BLaER1 (cell line): ENCODE measurements at regions not wholly inside any gene's neighbourhood (a gene's known extent, or its start where the extent isn't known, plus 50 kb on each side); places are given as distances from the start of the nearest gene placed in this dataset.

Experiments
- H3K27ac ChIP-seq: shearing (Covaris generic); formaldehyde crosslinking; 2 replicates; pipeline ENCODE4 v1.8.1; 2022
- H3K27me3 ChIP-seq: shearing (Covaris generic); formaldehyde crosslinking; 2 replicates; pipeline ENCODE4 v1.8.1; 2022
- H3K36me3 ChIP-seq: shearing (Covaris generic); formaldehyde crosslinking; 2 replicates; pipeline ENCODE4 v1.8.1; 2022
- H3K4me1 ChIP-seq: shearing (Covaris generic); formaldehyde crosslinking; 2 replicates; pipeline ENCODE4 v1.8.1; 2022
- H3K4me2 ChIP-seq: shearing (Covaris generic); formaldehyde crosslinking; 2 replicates; pipeline ENCODE4 v1.8.1; 2022
- H3K4me3 ChIP-seq: shearing (Covaris generic); formaldehyde crosslinking; 2 replicates; pipeline ENCODE4 v1.8.1; 2022
- H3K9ac ChIP-seq: shearing (Covaris generic); formaldehyde crosslinking; 2 replicates; pipeline ENCODE4 v1.8.1; 2022
- H3K9me3 ChIP-seq: shearing (Covaris generic); formaldehyde crosslinking; 2 replicates; pipeline ENCODE4 v1.8.1; 2022
- H4K20me1 ChIP-seq: shearing (Covaris generic); formaldehyde crosslinking; 2 replicates; pipeline ENCODE4 v1.8.1; 2022
- Cebpa-rat ChIP-seq: shearing (Covaris generic); IDR thresholded peaks from 2 replicates; pipeline ENCODE4 v1.8.1; 2022

GRCh38 chr18:78856569-78857313 is 122.9 kb upstream of the SALL3 start:
- H3K9me3 ChIP-seq = peaks cover 9% of the 10 kb centered on the region
- H3K27ac ChIP-seq = no peak overlapping the region
- H3K27me3 ChIP-seq = no peaks in the 10 kb centered on the region
- no peak overlapping the region for H3K4me3 ChIP-seq
- no peak overlapping the region for H3K9ac ChIP-seq
- no peak for TF ChIP-seq Cebpa-rat
- H3K4me1 ChIP-seq = no peaks in the 10 kb centered on the region
- H3K4me2 ChIP-seq = no peak overlapping the region
- no peaks in the 10 kb centered on the region for H4K20me1 ChIP-seq
- H3K36me3 ChIP-seq = no peaks in the 10 kb centered on the region

DNA sequence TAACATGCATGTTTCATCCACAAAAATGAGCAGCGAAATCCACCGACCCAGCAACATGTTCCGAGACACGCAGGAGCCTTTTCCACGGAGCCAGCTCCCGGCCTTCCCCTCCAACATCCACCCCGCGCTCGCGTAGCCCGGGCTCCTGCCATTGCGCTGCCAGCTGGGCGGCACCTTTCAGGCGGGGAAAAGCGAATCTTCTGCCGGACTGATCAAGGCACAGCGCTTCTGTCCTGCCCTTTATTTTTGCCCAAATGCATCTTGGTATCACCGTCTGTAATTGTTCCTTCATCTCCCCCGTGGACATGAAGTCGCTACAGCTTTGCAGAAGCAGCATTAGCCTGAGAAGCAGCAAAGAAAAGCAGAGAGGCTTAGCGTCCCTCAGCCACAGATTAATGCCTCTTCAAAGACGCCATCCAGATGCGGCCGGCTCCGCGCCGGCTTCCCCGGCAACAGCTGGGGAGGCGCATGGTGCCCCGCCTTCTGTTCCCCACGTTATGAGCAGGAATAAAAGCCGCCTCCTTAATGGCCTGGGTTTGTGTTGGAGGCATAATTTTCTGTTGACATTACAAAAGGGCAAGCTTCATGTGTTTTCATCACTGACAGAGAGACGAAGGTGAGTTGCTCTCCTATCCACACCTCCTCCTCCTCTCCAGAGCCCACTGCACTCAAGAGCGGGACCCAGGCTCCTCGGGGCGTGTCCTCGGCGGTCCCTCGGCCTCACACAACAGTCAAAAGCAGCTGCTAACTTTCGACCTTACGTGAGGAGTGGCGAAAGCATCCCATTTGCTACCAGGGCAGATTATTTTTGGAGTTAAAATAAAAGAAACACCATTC is 122.1 kb upstream of the SALL3 start:
- H3K27me3 ChIP-seq = no peaks in the 10 kb centered on the region
- H3K4me1 ChIP-seq = no peaks in the 10 kb centered on the region
- peaks cover 1% of the 10 kb centered on the region; the same call in 1 of the 2 replicates for H3K9me3 ChIP-seq
- H4K20me1 ChIP-seq = no peaks in the 10 kb centered on the region
- TF ChIP-seq Cebpa-rat = no peak
- no peak overlapping the region for H3K4me3 ChIP-seq
- H3K9ac ChIP-seq = no peak overlapping the region
- no peak overlapping the region for H3K4me2 ChIP-seq
- no peaks in the 10 kb centered on the region for H3K36me3 ChIP-seq
- H3K27ac ChIP-seq = no peak overlapping the region

DNA sequence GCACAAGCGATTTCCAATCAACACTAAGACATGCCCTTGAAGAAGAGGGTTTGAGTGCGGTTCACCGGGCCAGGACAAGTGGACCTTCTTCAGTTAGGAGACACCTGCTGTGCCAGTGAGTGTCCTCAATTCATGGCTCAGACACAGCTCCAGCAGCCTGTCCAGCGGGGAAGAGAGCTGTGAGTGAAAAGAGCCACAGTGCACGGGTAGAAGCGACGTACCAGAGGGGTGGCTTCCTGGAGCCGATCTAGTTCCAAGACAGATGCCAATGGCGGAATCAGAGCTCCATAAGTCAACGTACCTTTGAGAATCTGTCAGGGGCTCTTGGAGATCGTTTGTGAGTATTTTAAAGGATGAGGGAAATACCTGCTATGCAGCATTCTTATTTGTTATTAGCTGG is 119.9 kb upstream of the SALL3 start:
- Histone ChIP-seq H4K20me1 (no peaks in the 10 kb centered on the region), H3K27me3 (no peaks in the 10 kb centered on the region), H3K36me3 (no peaks in the 10 kb centered on the region), H3K4me1 (no peaks in the 10 kb centered on the region), H3K4me3 (no peak overlapping the region), H3K4me2 (no peak overlapping the region), H3K9ac (no peak overlapping the region), H3K27ac (no peak overlapping the region), H3K9me3 (no peaks in the 10 kb centered on the region)
- TF ChIP-seq Cebpa-rat = no peak

DNA sequence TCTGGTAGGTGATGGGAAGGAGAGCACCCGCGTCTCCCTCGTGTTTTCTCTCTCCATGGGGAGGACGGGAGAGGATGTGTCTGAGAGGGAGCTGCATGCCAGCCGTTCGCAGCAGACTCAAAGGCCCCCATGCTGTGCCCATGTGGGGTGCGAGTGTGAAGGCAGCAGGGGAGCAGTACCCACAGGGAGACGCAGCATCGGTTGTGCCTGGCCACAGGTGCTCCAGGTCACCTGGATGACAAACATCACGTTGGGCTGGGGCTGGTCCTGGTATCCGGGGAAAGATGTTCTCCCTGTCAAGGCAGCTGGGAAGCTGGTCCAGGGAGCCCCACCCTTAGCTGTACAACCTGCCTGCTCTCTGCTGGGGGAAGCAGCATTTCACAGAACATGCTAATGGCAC is 119.5 kb upstream of the SALL3 start:
- no peaks in the 10 kb centered on the region for H4K20me1 ChIP-seq
- no peaks in the 10 kb centered on the region for H3K9me3 ChIP-seq
- no peak overlapping the region for H3K4me2 ChIP-seq
- H3K9ac ChIP-seq = no peak overlapping the region
- TF ChIP-seq Cebpa-rat = no peak
- no peak overlapping the region for H3K27ac ChIP-seq
- no peaks in the 10 kb centered on the region for H3K4me1 ChIP-seq
- H3K4me3 ChIP-seq = no peak overlapping the region
- H3K27me3 ChIP-seq = no peaks in the 10 kb centered on the region
- no peaks in the 10 kb centered on the region for H3K36me3 ChIP-seq

DNA sequence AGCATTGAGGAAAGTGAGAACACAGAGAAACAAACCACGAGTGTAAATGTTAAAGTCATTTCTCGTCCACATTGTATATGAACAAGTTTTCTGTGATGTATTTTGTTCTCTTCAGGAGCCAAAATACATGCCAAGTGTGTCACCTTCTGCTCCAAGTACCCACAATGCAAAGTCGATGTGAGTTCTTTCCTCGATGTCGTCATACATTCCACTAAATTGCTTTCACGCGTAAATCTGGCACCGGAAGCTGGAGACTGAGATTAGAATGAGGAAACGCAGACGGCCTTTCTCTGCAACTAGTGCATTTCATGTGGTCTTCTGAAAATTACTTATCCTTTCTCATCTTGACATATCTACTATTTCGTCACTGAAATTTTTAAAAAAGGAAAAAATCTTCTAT is 118.5 kb upstream of the SALL3 start:
- Histone ChIP-seq H3K9me3 (no peaks in the 10 kb centered on the region), H4K20me1 (no peaks in the 10 kb centered on the region), H3K4me1 (no peaks in the 10 kb centered on the region), H3K4me3 (no peak overlapping the region), H3K27ac (no peak overlapping the region), H3K36me3 (no peaks in the 10 kb centered on the region), H3K27me3 (no peaks in the 10 kb centered on the region), H3K9ac (no peak overlapping the region), H3K4me2 (no peak overlapping the region)
- no peak for TF ChIP-seq Cebpa-rat

- no peaks in the 10 kb centered on the region for H4K20me1 ChIP-seq
- no peaks in the 10 kb centered on the region for H3K27me3 ChIP-seq
- no peak overlapping the region for H3K9ac ChIP-seq
- no peaks in the 10 kb centered on the region for H3K4me1 ChIP-seq
- TF ChIP-seq Cebpa-rat = no peak
- H3K9me3 ChIP-seq = no peaks in the 10 kb centered on the region
- no peak overlapping the region for H3K4me2 ChIP-seq
- no peaks in the 10 kb centered on the region for H3K36me3 ChIP-seq
- no peak overlapping the region for H3K4me3 ChIP-seq
- no peak overlapping the region for H3K27ac ChIP-seq
Measured at GRCh38 chr18:78861706-78862105, 117.9 kb upstream of the SALL3 start.

GRCh38 chr18:78862395-78862794 is 117.2 kb upstream of the SALL3 start:
- Histone ChIP-seq H4K20me1 (no peaks in the 10 kb centered on the region), H3K36me3 (no peaks in the 10 kb centered on the region), H3K9ac (no peak overlapping the region), H3K27me3 (no peaks in the 10 kb centered on the region), H3K4me3 (no peak overlapping the region), H3K4me2 (no peak overlapping the region), H3K9me3 (no peaks in the 10 kb centered on the region), H3K27ac (no peak overlapping the region), H3K4me1 (no peaks in the 10 kb centered on the region)
- no peak for TF ChIP-seq Cebpa-rat

GRCh38 chr18:78865056-78865598 is 114.5 kb upstream of the SALL3 start:
- Histone ChIP-seq H3K4me1 (no peaks in the 10 kb centered on the region), H3K9ac (no peak overlapping the region), H3K27ac (no peak overlapping the region), H3K27me3 (no peaks in the 10 kb centered on the region), H3K4me3 (no peak overlapping the region), H3K36me3 (no peaks in the 10 kb centered on the region), H3K9me3 (no peaks in the 10 kb centered on the region), H3K4me2 (no peak overlapping the region), H4K20me1 (no peaks in the 10 kb centered on the region)
- no peak for TF ChIP-seq Cebpa-rat

- TF ChIP-seq Cebpa-rat = no peak
- no peaks in the 10 kb centered on the region for H4K20me1 ChIP-seq
- no peak overlapping the region for H3K4me3 ChIP-seq
- no peaks in the 10 kb centered on the region for H3K9me3 ChIP-seq
- no peak overlapping the region for H3K9ac ChIP-seq
- H3K27ac ChIP-seq = no peak overlapping the region
- no peaks in the 10 kb centered on the region for H3K36me3 ChIP-seq
- H3K4me1 ChIP-seq = no peaks in the 10 kb centered on the region
- H3K27me3 ChIP-seq = no peaks in the 10 kb centered on the region
- H3K4me2 ChIP-seq = no peak overlapping the region
Measured at GRCh38 chr18:78865771-78866310, 113.8 kb upstream of the SALL3 start.

GRCh38 chr18:78867131-78867530 is 112.5 kb upstream of the SALL3 start:
- Histone ChIP-seq H3K27ac (no peak overlapping the region), H3K36me3 (no peaks in the 10 kb centered on the region), H3K4me1 (no peaks in the 10 kb centered on the region), H3K9me3 (no peaks in the 10 kb centered on the region), H3K4me3 (no peak overlapping the region), H3K4me2 (no peak overlapping the region), H3K27me3 (no peaks in the 10 kb centered on the region), H4K20me1 (no peaks in the 10 kb centered on the region), H3K9ac (no peak overlapping the region)
- TF ChIP-seq Cebpa-rat = no peak
